Small intestine (tissue), 7 donors: ENCODE measurements at regions not wholly inside any gene's neighbourhood (a gene's known extent, or its start where the extent isn't known, plus 50 kb on each side); places are given as distances from the start of the nearest gene placed in this dataset.

ENCODE experiments used
- DNase-seq, 2 donors: peaks; one replicate each; pipeline versions ENCODE4 v3.0.0 to v3.0.0-alpha.2; 2013
- FAIRE-seq: peaks from 2 replicates; lab custom pipeline; 2012; peaks lifted over from hg19 to GRCh38; lab: Jason Lieb, UNC
- H3K27ac ChIP-seq, 3 donors: one replicate each; pipeline ENCODE4 v1.5.1; 2013; ENCODE audit warnings: low read length in 2 of 3, mild to moderate bottlenecking in 2 of 3, control low read depth in 1 of 3, inconsistent platforms in 1 of 3, low read depth in 1 of 3, moderate library complexity in 1 of 3
- H3K27me3 ChIP-seq, 3 donors: one replicate each; pipeline ENCODE4 v1.6.1; 2013; ENCODE audit warnings: low read length in 3 of 3, inconsistent platforms in 1 of 3; ENCODE audit not compliant: control insufficient read depth in 3 of 3, insufficient read depth in 3 of 3
- H3K36me3 ChIP-seq, 3 donors: one replicate each; pipeline ENCODE4 v1.6.1; 2013; ENCODE audit warnings: low read length in 3 of 3, inconsistent platforms in 1 of 3, low read depth in 1 of 3, mild to moderate bottlenecking in 1 of 3, moderate library complexity in 1 of 3; ENCODE audit not compliant: control insufficient read depth in 3 of 3, insufficient read depth in 2 of 3
- H3K4me1 ChIP-seq, 3 donors: one replicate each; pipeline ENCODE4 v1.6.1; 2013; ENCODE audit warnings: low read length in 2 of 3, inconsistent platforms in 1 of 3, low read depth in 1 of 3, mild to moderate bottlenecking in 1 of 3, moderate library complexity in 1 of 3; ENCODE audit not compliant: control insufficient read depth in 3 of 3, insufficient read depth in 2 of 3
- H3K4me3 ChIP-seq, 3 donors: one replicate each; pipeline ENCODE4 v1.5.1; 2013; ENCODE audit warnings: low read length in 3 of 3, control low read depth in 1 of 3, inconsistent platforms in 1 of 3, low read depth in 1 of 3, mild to moderate bottlenecking in 1 of 3, moderate library complexity in 1 of 3
- H3K9me3 ChIP-seq, 2 donors: one replicate each; pipeline ENCODE4 v1.6.1; 2013; ENCODE audit warnings: low read depth in 1 of 2, low read length in 1 of 2; ENCODE audit not compliant: control insufficient read depth in 2 of 2, insufficient read depth in 1 of 2
- WGBS, 3 donors: extraction: QIAGEN DNeasy Blood & Tissue Kit; methylation state at CpG; one replicate each; pipeline ENCODE4 v1.1.7; 2013; 5-methylcytosine and 5-hydroxymethylcytosine counted together
- donor health status: healthy with polysubstance abuse.
- donor health status: control.
- donor health status: control.
- donor health status: Bipolar disorder and iron deficiency.
- donor health status: healthy.

GRCh38 chr4:121551881-121552280, 144.9 kb downstream of the ANXA5 start:
- FAIRE-seq = no peak
- H3K4me3 ChIP-seq = no peak overlapping the region
- H3K9me3 ChIP-seq = peaks cover 0 to 7% of the 10 kb centered on the region in 2 donors
- no peaks in the 10 kb centered on the region for H3K36me3 ChIP-seq
- 74 to 82% (median 81%) methylated on average over 1 of the region's 1 CpG for WGBS, 3 donors
- no peaks in the 10 kb centered on the region for H3K4me1 ChIP-seq
- no peaks in the 10 kb centered on the region for H3K27me3 ChIP-seq
- no peak overlapping the region for H3K27ac ChIP-seq
- DNase-seq = no peak

- Histone ChIP-seq H3K4me1 (no peaks in the 10 kb centered on the region), H3K27ac (no peak overlapping the region), H3K9me3 (peaks cover 0 to 7% of the 10 kb centered on the region in 2 donors), H3K36me3 (no peaks in the 10 kb centered on the region), H3K27me3 (no peaks in the 10 kb centered on the region), H3K4me3 (no peak overlapping the region)
- 90 to 94% (median 93%) methylated on average over 1 of the region's 1 CpG for WGBS, 3 donors
- FAIRE-seq (no peak), DNase-seq (no peak)
Observed at GRCh38 chr4:121551271-121551670, 145.5 kb downstream of the ANXA5 start.

GRCh38 chr4:121541696-121542095, 155.1 kb downstream of the ANXA5 start:
- Histone ChIP-seq H3K27ac (no peak overlapping the region), H3K4me1 (no peaks in the 10 kb centered on the region), H3K27me3 (no peaks in the 10 kb centered on the region), H3K9me3 (no peaks in the 10 kb centered on the region), H3K36me3 (no peaks in the 10 kb centered on the region), H3K4me3 (no peak overlapping the region)
- DNase-seq (no peak), FAIRE-seq (no peak)
- WGBS, 3 donors = 20 to 49% (median 26%) methylated on average over 2 of the region's 2 CpGs

- no peaks in the 10 kb centered on the region for H3K4me1 ChIP-seq
- H3K27me3 ChIP-seq = no peaks in the 10 kb centered on the region
- no peaks in the 10 kb centered on the region for H3K9me3 ChIP-seq
- FAIRE-seq (no peak), DNase-seq (no peak)
- no peaks in the 10 kb centered on the region for H3K36me3 ChIP-seq
- H3K27ac ChIP-seq = no peak overlapping the region
- H3K4me3 ChIP-seq = no peak overlapping the region
Observed at GRCh38 chr4:121535351-121535750, 154.5 kb upstream of the QRFPR start.

GRCh38 chr4:121534187-121534586, 153.4 kb upstream of the QRFPR start:
- Histone ChIP-seq H3K9me3 (no peaks in the 10 kb centered on the region), H3K4me3 (no peak overlapping the region), H3K4me1 (no peaks in the 10 kb centered on the region), H3K27me3 (no peaks in the 10 kb centered on the region), H3K36me3 (no peaks in the 10 kb centered on the region), H3K27ac (no peak overlapping the region)
- DNase-seq (no peak), FAIRE-seq (no peak)
- WGBS, 3 donors = 76 to 84% (median 77%) methylated on average over 2 of the region's 2 CpGs

- FAIRE-seq = no peak
- H3K4me3 ChIP-seq = no peak overlapping the region
- no peak overlapping the region for H3K27ac ChIP-seq
- H3K36me3 ChIP-seq = no peaks in the 10 kb centered on the region
- H3K9me3 ChIP-seq = no peaks in the 10 kb centered on the region
- H3K27me3 ChIP-seq = no peaks in the 10 kb centered on the region
- 92 to 96% (median 94%) methylated on average over 3 of the region's 3 CpGs for WGBS, 3 donors
- no peak for DNase-seq
- no peaks in the 10 kb centered on the region for H3K4me1 ChIP-seq
Observed at GRCh38 chr4:121526509-121526908, 145.7 kb upstream of the QRFPR start.

GRCh38 chr4:121519236-121519838, 138.5 kb upstream of the QRFPR start:
- Histone ChIP-seq H3K4me1 (no peaks in the 10 kb centered on the region), H3K36me3 (no peaks in the 10 kb centered on the region), H3K4me3 (no peak overlapping the region), H3K27ac (no peak overlapping the region), H3K9me3 (no peaks in the 10 kb centered on the region), H3K27me3 (no peaks in the 10 kb centered on the region)
- FAIRE-seq = no peak
- no peak for DNase-seq
- WGBS, 3 donors = 82 to 84% (median 83%) methylated on average over 6 of the region's 6 CpGs

- WGBS, 3 donors = 68 to 81% (median 71%) methylated on average over 2 of the region's 2 CpGs
- Histone ChIP-seq H3K36me3 (no peaks in the 10 kb centered on the region), H3K27me3 (no peaks in the 10 kb centered on the region), H3K4me1 (no peaks in the 10 kb centered on the region), H3K27ac (no peak overlapping the region), H3K9me3 (no peaks in the 10 kb centered on the region), H3K4me3 (no peak overlapping the region)
- DNase-seq (no peak), FAIRE-seq (no peak)
Observed at GRCh38 chr4:121517241-121517640, 136.4 kb upstream of the QRFPR start.

GRCh38 chr4:121514443-121514842, 133.6 kb upstream of the QRFPR start:
- Histone ChIP-seq H3K27ac (no peak overlapping the region), H3K27me3 (peaks cover 0 to 2% (median 0%) of the 10 kb centered on the region in 3 donors), H3K9me3 (peaks cover 0 to 3% of the 10 kb centered on the region in 2 donors), H3K4me1 (no peaks in the 10 kb centered on the region), H3K36me3 (no peaks in the 10 kb centered on the region), H3K4me3 (no peak overlapping the region)
- FAIRE-seq = no peak
- DNase-seq = no peak
- WGBS, 3 donors = 59 to 65% (median 63%) methylated on average over 10 of the region's 10 CpGs
